GM12891 (cell line): ENCODE measurements at regions not wholly inside any gene's neighbourhood (a gene's known extent, or its start where the extent isn't known, plus 50 kb on each side); places are given as distances from the start of the nearest gene placed in this dataset.

Experiments
- POLR2A ChIP-seq: IDR thresholded peaks from 2 replicates; pipeline ENCODE4 v1.6.1; 2011; ENCODE audit warnings: low read depth, low read length, control low read depth
- TAF1 ChIP-seq: IDR thresholded peaks from 2 replicates; pipeline ENCODE4 v1.6.1; 2011; ENCODE audit warnings: low read depth, low read length, control low read depth

DNA sequence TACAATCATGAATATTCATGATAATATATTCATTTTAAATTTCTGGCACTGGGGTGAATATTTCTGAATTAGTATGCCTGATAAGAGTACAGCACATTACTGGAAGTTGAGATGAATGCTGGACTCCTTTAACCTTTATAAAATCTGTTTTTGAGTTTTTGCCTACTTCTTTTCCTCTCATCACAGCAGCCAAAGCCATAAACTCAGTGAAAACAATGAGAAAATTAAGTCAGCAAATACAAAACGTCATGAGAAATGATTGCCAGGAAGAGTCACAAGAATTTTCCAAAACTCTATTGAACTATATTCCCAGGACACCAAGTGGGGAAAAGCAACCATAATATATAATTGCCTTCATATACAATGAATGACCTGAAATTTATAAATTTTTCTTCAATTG, 837.6 kb downstream of the TBC1D32 start:
- TF ChIP-seq POLR2A (no peak), TAF1 (no peak)
